Ovary (tissue), 7 donors: ENCODE measurements at regions not wholly inside any gene's neighbourhood (a gene's known extent, or its start where the extent isn't known, plus 50 kb on each side); places are given as distances from the start of the nearest gene placed in this dataset.

ENCODE experiments used
- DNase-seq, 5 donors: peaks; one replicate each; pipeline ENCODE4 v3.0.0-alpha.2; 2019 to 2020
- H3K27ac ChIP-seq, 2 donors: fragments of 200-600 bp; one replicate each; pipeline versions ENCODE4 v1.5.1 to v1.8.0; 2019 to 2022
- H3K27me3 ChIP-seq: fragments of 200-600 bp; one replicate; pipeline ENCODE4 v1.8.0; 2022
- H3K36me3 ChIP-seq: fragments of 200-600 bp; sonication (generic); one replicate; pipeline ENCODE4 v1.5.1; 2019
- H3K4me1 ChIP-seq: one replicate; pipeline ENCODE4 v1.8.1; 2013; ENCODE audit warnings: mild to moderate bottlenecking, moderate library complexity; ENCODE audit not compliant: insufficient read depth
- H3K4me3 ChIP-seq: fragments of 200-600 bp; sonication (generic); one replicate; pipeline ENCODE4 v1.5.1; 2017
- H3K9me3 ChIP-seq, 2 donors: fragments of 200-600 bp in 1 of 2; sonication (generic) in 1 of 2; one replicate each; pipeline versions ENCODE4 v1.5.1 to v1.8.1; 2013 to 2019; ENCODE audit warnings: mild to moderate bottlenecking in 1 of 2, moderate library complexity in 1 of 2
- CTCF ChIP-seq, 3 donors: fragments of 450-650 bp in 2 of 3; fragments of 200-600 bp in 1 of 3; IDR thresholded peaks; one replicate each; pipeline versions ENCODE4 v1.5.1 to v1.8.0; 2016 to 2022; ENCODE audit warnings: antibody characterized with exemption in 3 of 3, mild to moderate bottlenecking in 1 of 3
- EP300 ChIP-seq: sonication (generic); formaldehyde crosslinking; IDR thresholded peaks from one replicate; pipeline ENCODE4 v1.6.1; 2017; ENCODE audit warnings: antibody characterized with exemption
- POLR2A ChIP-seq: fragments of 450-650 bp; IDR thresholded peaks from one replicate; pipeline ENCODE4 v1.6.1; 2017; ENCODE audit warnings: antibody characterized with exemption, mild to moderate bottlenecking, moderate library complexity
- WGBS, 3 donors: extraction: QIAGEN DNeasy Blood & Tissue Kit in 1 of 3; methylation state at CpG; one replicate each; pipeline versions ENCODE4 v1.1.5 to v1.1.7; 2013 to 2017; 5-methylcytosine and 5-hydroxymethylcytosine counted together
- intact Hi-C, 4 donors: fragments of 100-400 bp; cut with DNase I; formaldehyde crosslinking; loops; one replicate each; pipeline versions ENCODE4 v1.11.0 to v1.15.1; 2022 to 2023
- donor health status: DM: no; HTN: no; CAD: no; lungs with moderate emphysema.
- donor health status: DM: no; HTN: no; CAD: no.
- donor health status: Bipolar disorder and iron deficiency.
- donor health status: DM: no; HTN: no; CAD: no.
- donor health status: DM: yes; HTN: yes; CAD: no.

GRCh38 chr4:116520886-116521285 lies 564.5 kb downstream of the TRAM1L1 start:
- no peaks in the 10 kb centered on the region for H3K27me3 ChIP-seq
- H3K9me3 ChIP-seq, result no peaks in the 10 kb centered on the region
- TF ChIP-seq POLR2A (no peak), EP300 (no peak), CTCF (IDR thresholded peaks at IDR 0.05) (no peak)
- H3K36me3 ChIP-seq, result no peaks in the 10 kb centered on the region
- intact Hi-C loops, result no loop called here
- H3K4me1 ChIP-seq, result no peaks in the 10 kb centered on the region
- 84 to 89% (median 84%) methylated on average over 3 of the region's 3 CpGs for WGBS, 3 donors
- no peak for DNase-seq
- H3K27ac ChIP-seq, result no peak overlapping the region
- no peak overlapping the region for H3K4me3 ChIP-seq

- no peak for DNase-seq
- no peaks in the 10 kb centered on the region for H3K36me3 ChIP-seq
- no peak overlapping the region for H3K27ac ChIP-seq
- no peaks in the 10 kb centered on the region for H3K9me3 ChIP-seq
- TF ChIP-seq CTCF (IDR thresholded peaks at IDR 0.05) (no peak), EP300 (no peak), POLR2A (no peak)
- H3K4me1 ChIP-seq, result no peaks in the 10 kb centered on the region
- H3K27me3 ChIP-seq, result no peaks in the 10 kb centered on the region
- intact Hi-C loops, result no loop called here
- H3K4me3 ChIP-seq, result no peak overlapping the region
- 69 to 81% (median 78%) methylated on average over 2 of the region's 2 CpGs for WGBS, 3 donors
These were observed 568.7 kb downstream of the TRAM1L1 start for GRCh38 chr4:116516711-116517110.

GRCh38 chr4:116515959-116516358 lies 569.4 kb downstream of the TRAM1L1 start:
- Histone ChIP-seq H3K4me3 (no peak overlapping the region), H3K36me3 (no peaks in the 10 kb centered on the region), H3K9me3 (no peaks in the 10 kb centered on the region), H3K27me3 (no peaks in the 10 kb centered on the region), H3K4me1 (no peaks in the 10 kb centered on the region), H3K27ac (no peak overlapping the region)
- no peak for DNase-seq
- intact Hi-C loops, result no loop called here
- WGBS, 3 donors, result 50 to 58% (median 52%) methylated on average over 1 of the region's 1 CpG
- TF ChIP-seq CTCF (IDR thresholded peaks at IDR 0.05), result no peak
- no peak for TF ChIP-seq EP300
- no peak for TF ChIP-seq POLR2A

- TF ChIP-seq CTCF (IDR thresholded peaks at IDR 0.05) (no peak), EP300 (no peak), POLR2A (no peak)
- H3K9me3 ChIP-seq, result no peaks in the 10 kb centered on the region
- H3K4me3 ChIP-seq, result no peak overlapping the region
- no peak overlapping the region for H3K27ac ChIP-seq
- H3K36me3 ChIP-seq, result no peaks in the 10 kb centered on the region
- H3K27me3 ChIP-seq, result no peaks in the 10 kb centered on the region
- intact Hi-C loops, result no loop called here
- 6 to 8% (median 7%) methylated on average over 3 of the region's 3 CpGs for WGBS, 3 donors
- DNase-seq, result no peak
- H3K4me1 ChIP-seq, result no peaks in the 10 kb centered on the region
These were observed 572.8 kb downstream of the TRAM1L1 start for GRCh38 chr4:116512552-116512951.

GRCh38 chr4:116501954-116502353 lies 583.4 kb downstream of the TRAM1L1 start:
- Histone ChIP-seq H3K4me1 (no peaks in the 10 kb centered on the region), H3K9me3 (no peaks in the 10 kb centered on the region), H3K27me3 (no peaks in the 10 kb centered on the region), H3K27ac (no peak overlapping the region), H3K4me3 (no peak overlapping the region), H3K36me3 (no peaks in the 10 kb centered on the region)
- TF ChIP-seq EP300, result no peak
- no peak for TF ChIP-seq POLR2A
- no peak for TF ChIP-seq CTCF (IDR thresholded peaks at IDR 0.05)
- intact Hi-C loops, result no loop called here
- DNase-seq, result no peak
- WGBS, 3 donors, result 81 to 89% (median 85%) methylated on average over 4 of the region's 4 CpGs
